GM12878 (cell line): ENCODE measurements at regions not wholly inside any gene's neighbourhood (a gene's known extent, or its start where the extent isn't known, plus 50 kb on each side); places are given as distances from the start of the nearest gene placed in this dataset.

ENCODE experiments used
- ATAC-seq: fragments of 200-7000 bp; cut with Tn5 transposase; 3 replicates; pipeline ENCODE4 v1.9.1; 2020; ENCODE audit warnings: mild to moderate bottlenecking, moderate library complexity
- BruUV-seq: library from RNA; stranded (reverse); fragments of 400-500 nt; replicated peaks from 2 replicates; lab custom pipeline; 2021; lab: Mats Ljungman, UMichigan
- CTCF ChIA-PET: fragments of 300-600 bp; sonication (Branson Sonifier 250); formaldehyde crosslinking; extraction: SDS; loops from one replicate; lab custom pipeline; 2021; ENCODE audit warnings: inconsistent platforms; lab: Yijun Ruan, JAX
- POLR2A ChIA-PET: fragments of 350-600 bp; formaldehyde crosslinking; extraction: SDS; loops from one replicate; lab custom pipeline; 2021; ENCODE audit warnings: inconsistent platforms; lab: Charles Lee
- RAD21 ChIA-PET: fragments of 300-600 bp; sonication (Branson Sonifier 250); formaldehyde crosslinking; loops from one replicate; lab custom pipeline; 2023; ENCODE audit warnings: antibody characterized with exemption; ENCODE audit not compliant: unreplicated experiment; lab: Charles Lee
- SMC1A ChIA-PET: fragments of 300-600 bp; sonication (Branson Sonifier 250); formaldehyde crosslinking; loops from one replicate; lab custom pipeline; 2023; ENCODE audit not compliant: unreplicated experiment, uncharacterized antibody; lab: Charles Lee
- DNase-seq: peaks from one replicate; pipeline ENCODE4 v3.0.0-alpha.2; 2011; ENCODE audit warnings: low read depth, low spot score
- FAIRE-seq: peaks from 3 replicates; lab custom pipeline; 2011; peaks lifted over from hg19 to GRCh38; lab: Jason Lieb, UNC
- H2AFZ ChIP-seq: 2 replicates; pipeline ENCODE4 v1.6.0; 2011; ENCODE audit warnings: low read depth, low read length, control low read depth; ENCODE audit not compliant: control insufficient read depth
- H3K27ac ChIP-seq: 2 replicates; pipeline ENCODE4 v1.5.1; 2011; ENCODE audit warnings: control low read depth; ENCODE audit not compliant: control insufficient read depth, insufficient read depth
- H3K27me3 ChIP-seq, 2 experiments: replicated peaks in 1 of 2; 2 replicates each; pipeline versions ENCODE4 v1.6.0 to v1.6.1; 2011; ENCODE audit warnings: low read length in 1 of 2; ENCODE audit not compliant: control insufficient read depth in 2 of 2, insufficient read depth in 2 of 2
- H3K36me3 ChIP-seq, 2 experiments: 2 replicates each; pipeline ENCODE4 v1.5.1; 2011; ENCODE audit warnings: low read length in 1 of 2; ENCODE audit not compliant: control insufficient read depth in 2 of 2, insufficient read depth in 2 of 2
- H3K4me1 ChIP-seq: 2 replicates; pipeline ENCODE4 v1.6.1; 2011; ENCODE audit warnings: mild to moderate bottlenecking, low read length, moderate library complexity, mixed read lengths; ENCODE audit not compliant: control insufficient read depth, insufficient read depth
- H3K4me2 ChIP-seq: 2 replicates; pipeline ENCODE4 v1.6.0; 2011; ENCODE audit warnings: control low read depth; ENCODE audit not compliant: control insufficient read depth, insufficient read depth
- H3K4me3 ChIP-seq: fragments of 200-600 bp; sonication (generic); 2 replicates; pipeline ENCODE4 v1.5.1; 2016
- H3K79me2 ChIP-seq: 2 replicates; pipeline ENCODE4 v1.6.0; 2011; ENCODE audit warnings: low read length; ENCODE audit not compliant: control insufficient read depth, insufficient read depth
- H3K9ac ChIP-seq: 2 replicates; pipeline ENCODE4 v1.8.0; 2011; ENCODE audit warnings: low read length, control low read depth, mixed read lengths; ENCODE audit not compliant: control insufficient read depth, insufficient read depth
- H3K9me3 ChIP-seq: replicated peaks from 3 replicates; pipeline ENCODE4 v1.5.1; 2011; ENCODE audit warnings: mild to moderate bottlenecking, low read length; ENCODE audit not compliant: control insufficient read depth, insufficient read depth
- H4K20me1 ChIP-seq: 2 replicates; pipeline ENCODE4 v1.6.0; 2011; ENCODE audit not compliant: control insufficient read depth, insufficient read depth
- CEBPB ChIP-seq, 2 experiments: fragments of 150-350 bp in 1 of 2; IDR thresholded peaks; 2 replicates each; pipeline ENCODE4 v1.6.1; 2012 to 2014; ENCODE audit warnings: low read depth in 2 of 2, low read length in 2 of 2, borderline replicate concordance in 1 of 2, inconsistent platforms in 1 of 2
- ESRRA ChIP-seq: IDR thresholded peaks from 2 replicates; pipeline ENCODE4 v1.6.1; 2012; ENCODE audit warnings: mild to moderate bottlenecking, low read length, improper control_type of control experiment
- KDM1A ChIP-seq: fragments of 200-600 bp; sonication (generic); IDR thresholded peaks from 2 replicates; pipeline ENCODE4 v1.6.1; 2016; ENCODE audit warnings: borderline replicate concordance
- PRDM15 ChIP-seq: fragments of 450-650 bp; formaldehyde crosslinking; IDR thresholded peaks from 2 replicates; pipeline ENCODE4 v1.4.0; 2020; ENCODE audit warnings: mild to moderate bottlenecking, moderate library complexity
- RCOR1 ChIP-seq: conservative IDR thresholded peaks from 2 replicates; pipeline ENCODE4 v1.6.1; 2012; ENCODE audit warnings: low read depth, low read length, improper control_type of control experiment
- TCF12 ChIP-seq: IDR thresholded peaks from 2 replicates; pipeline ENCODE4 v1.6.1; 2011; ENCODE audit warnings: low read depth, mild to moderate bottlenecking, low read length
- WRNIP1 ChIP-seq: IDR thresholded peaks from 2 replicates; pipeline ENCODE4 v1.6.1; 2011; ENCODE audit warnings: low read depth, low read length, improper control_type of control experiment, borderline replicate concordance
- ZBED1 ChIP-seq: IDR thresholded peaks from 2 replicates; pipeline ENCODE4 v1.6.1; 2016; ENCODE audit warnings: borderline replicate concordance
- WGBS: methylation state at CpG from one replicate; pipeline ENCODE4 v1.1.6; 2016; ENCODE audit warnings: low lambda C conversion rate; ENCODE audit not compliant: insufficient replicate concordance, insufficient coverage; ENCODE audit errors: missing lambda C conversion rate; 5-methylcytosine and 5-hydroxymethylcytosine counted together
- in situ Hi-C: fragments of 300-500 bp; cut with MboI; formaldehyde crosslinking; loops from 9 replicates; pipeline ENCODE4 v1.14.3; 2018; ENCODE audit warnings: mixed read lengths
- intact Hi-C: fragments of 100-400 bp; cut with micrococcal nuclease; formaldehyde crosslinking; loops from one replicate; pipeline ENCODE4 v1.14.2; 2022; ENCODE audit not compliant: unreplicated experiment
- TF ChIP-seq, protein P1 (sequence below): fragments of 450-650 bp; IDR thresholded peaks from 2 replicates; pipeline ENCODE4 v1.6.1; 2018; ENCODE audit warnings: borderline replicate concordance, mild to moderate bottlenecking; ENCODE audit not compliant: partially characterized antibody
- TF ChIP-seq, protein P2 (sequence below), 3 experiments: IDR thresholded peaks in 2 of 3; conservative IDR thresholded peaks in 1 of 3; 2 replicates each; pipeline ENCODE4 v1.5.1; 2011; ENCODE audit warnings: low read depth in 3 of 3, low read length in 3 of 3, mild to moderate bottlenecking in 3 of 3, control low read depth in 2 of 3, moderate library complexity in 2 of 3, inconsistent platforms in 1 of 3, mixed read lengths in 1 of 3; ENCODE audit not compliant: control insufficient read depth in 2 of 3, insufficient read depth in 1 of 3; ENCODE audit errors: extremely low read depth in 1 of 3
- TF ChIP-seq, protein P3 (sequence below): IDR thresholded peaks from 2 replicates; pipeline ENCODE4 v1.6.1; 2011; ENCODE audit warnings: low read depth, mild to moderate bottlenecking, low read length, moderate library complexity, borderline replicate concordance; ENCODE audit errors: extremely low read depth

- no peaks in the 10 kb centered on the region for H3K79me2 ChIP-seq
- ATAC-seq (no peak), FAIRE-seq (no peak), DNase-seq (no peak)
- SMC1A ChIA-PET, result no interaction called here
- H3K4me3 ChIP-seq, result no peak overlapping the region
- TF ChIP-seq WRNIP1 (no peak), CEBPB (IDR thresholded peaks at IDR 0.05; ENCODE audit: borderline replicate concordance in 1 of 2, low read depth in 2 of 2, low read length in 2 of 2) (no peak), RCOR1 (no peak), TCF12 (no peak), KDM1A (no peak), PRDM15 (CRISPR knock-in tag) (no peak), ZBED1 (no peak), ESRRA (no peak)
- TF ChIP-seq, protein P1, sequence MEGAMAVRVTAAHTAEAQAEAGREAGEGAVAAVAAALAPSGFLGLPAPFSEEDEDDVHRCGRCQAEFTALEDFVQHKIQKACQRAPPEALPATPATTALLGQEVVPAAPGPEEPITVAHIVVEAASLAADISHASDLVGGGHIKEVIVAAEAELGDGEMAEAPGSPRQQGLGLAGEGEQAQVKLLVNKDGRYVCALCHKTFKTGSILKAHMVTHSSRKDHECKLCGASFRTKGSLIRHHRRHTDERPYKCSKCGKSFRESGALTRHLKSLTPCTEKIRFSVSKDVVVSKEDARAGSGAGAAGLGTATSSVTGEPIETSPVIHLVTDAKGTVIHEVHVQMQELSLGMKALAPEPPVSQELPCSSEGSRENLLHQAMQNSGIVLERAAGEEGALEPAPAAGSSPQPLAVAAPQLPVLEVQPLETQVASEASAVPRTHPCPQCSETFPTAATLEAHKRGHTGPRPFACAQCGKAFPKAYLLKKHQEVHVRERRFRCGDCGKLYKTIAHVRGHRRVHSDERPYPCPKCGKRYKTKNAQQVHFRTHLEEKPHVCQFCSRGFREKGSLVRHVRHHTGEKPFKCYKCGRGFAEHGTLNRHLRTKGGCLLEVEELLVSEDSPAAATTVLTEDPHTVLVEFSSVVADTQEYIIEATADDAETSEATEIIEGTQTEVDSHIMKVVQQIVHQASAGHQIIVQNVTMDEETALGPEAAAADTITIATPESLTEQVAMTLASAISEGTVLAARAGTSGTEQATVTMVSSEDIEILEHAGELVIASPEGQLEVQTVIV, result no peak
- TF ChIP-seq, protein P2, sequence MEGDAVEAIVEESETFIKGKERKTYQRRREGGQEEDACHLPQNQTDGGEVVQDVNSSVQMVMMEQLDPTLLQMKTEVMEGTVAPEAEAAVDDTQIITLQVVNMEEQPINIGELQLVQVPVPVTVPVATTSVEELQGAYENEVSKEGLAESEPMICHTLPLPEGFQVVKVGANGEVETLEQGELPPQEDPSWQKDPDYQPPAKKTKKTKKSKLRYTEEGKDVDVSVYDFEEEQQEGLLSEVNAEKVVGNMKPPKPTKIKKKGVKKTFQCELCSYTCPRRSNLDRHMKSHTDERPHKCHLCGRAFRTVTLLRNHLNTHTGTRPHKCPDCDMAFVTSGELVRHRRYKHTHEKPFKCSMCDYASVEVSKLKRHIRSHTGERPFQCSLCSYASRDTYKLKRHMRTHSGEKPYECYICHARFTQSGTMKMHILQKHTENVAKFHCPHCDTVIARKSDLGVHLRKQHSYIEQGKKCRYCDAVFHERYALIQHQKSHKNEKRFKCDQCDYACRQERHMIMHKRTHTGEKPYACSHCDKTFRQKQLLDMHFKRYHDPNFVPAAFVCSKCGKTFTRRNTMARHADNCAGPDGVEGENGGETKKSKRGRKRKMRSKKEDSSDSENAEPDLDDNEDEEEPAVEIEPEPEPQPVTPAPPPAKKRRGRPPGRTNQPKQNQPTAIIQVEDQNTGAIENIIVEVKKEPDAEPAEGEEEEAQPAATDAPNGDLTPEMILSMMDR (IDR thresholded peaks at IDR 0.05 in 2 of 3, conservative IDR thresholded peaks at IDR 0.05 in 1 of 3; ENCODE audit: control insufficient read depth in 2 of 3, extremely low read depth in 1 of 3, insufficient read depth in 1 of 3, low read depth in 3 of 3, low read length in 3 of 3), result no peak
- TF ChIP-seq, protein P3, sequence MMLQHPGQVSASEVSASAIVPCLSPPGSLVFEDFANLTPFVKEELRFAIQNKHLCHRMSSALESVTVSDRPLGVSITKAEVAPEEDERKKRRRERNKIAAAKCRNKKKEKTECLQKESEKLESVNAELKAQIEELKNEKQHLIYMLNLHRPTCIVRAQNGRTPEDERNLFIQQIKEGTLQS, result no peak
- 3% methylated on average over 2 of the region's 2 CpGs for WGBS
- RAD21 ChIA-PET, result no interaction called here
- H3K9me3 ChIP-seq, result no peaks in the 10 kb centered on the region
- CTCF ChIA-PET, result no interaction called here
- BruUV-seq, result no TSS peak
- H3K27me3 ChIP-seq, result no peaks in the 10 kb centered on the region
- H2AFZ ChIP-seq, result no peak overlapping the region
- H3K9ac ChIP-seq, result no peak overlapping the region
- H3K36me3 ChIP-seq, result no peaks in the 10 kb centered on the region
- intact Hi-C loops (no loop called here), in situ Hi-C loops (no loop called here)
- H3K27ac ChIP-seq, result no peak overlapping the region
- no peaks in the 10 kb centered on the region for H4K20me1 ChIP-seq
- POLR2A ChIA-PET, result no interaction called here
- H3K4me1 ChIP-seq, result no peaks in the 10 kb centered on the region
- no peak overlapping the region for H3K4me2 ChIP-seq
These were observed 463.7 kb upstream of the NBEA start for GRCh38 chr13:34478376-34478775.
